HL-60 (cell line): ENCODE measurements at regions not wholly inside any gene's neighbourhood (a gene's known extent, or its start where the extent isn't known, plus 50 kb on each side); places are given as distances from the start of the nearest gene placed in this dataset.

Experiments
- DNase-seq, 2 experiments: peaks; one replicate each; pipeline ENCODE4 v3.0.0-alpha.2; 2010 to 2020; ENCODE audit warnings: low read depth in 1 of 2, low spot score in 1 of 2
- H3K27ac ChIP-seq: fragments of 250-450 bp; sonication (Bioruptor Pico); replicated peaks from 2 replicates; pipeline ENCODE4 v1.5.1; 2020; ENCODE audit warnings: mild to moderate bottlenecking, moderate library complexity
- H3K27me3 ChIP-seq: fragments of 250-450 bp; sonication (Bioruptor Pico); 2 replicates; pipeline ENCODE4 v1.5.1; 2021; ENCODE audit warnings: mild to moderate bottlenecking, moderate library complexity; ENCODE audit not compliant: insufficient read depth, poor library complexity, severe bottlenecking
- H3K4me3 ChIP-seq: replicated peaks from 2 replicates; pipeline ENCODE4 v1.5.1; 2011; ENCODE audit warnings: mild to moderate bottlenecking, control low read depth, low read length; ENCODE audit not compliant: insufficient read depth
- CTCF ChIP-seq: IDR thresholded peaks from one replicate; pipeline ENCODE4 v1.5.1; 2011; ENCODE audit warnings: low read length, control low read depth, inconsistent platforms; ENCODE audit not compliant: insufficient read depth
- GABPA ChIP-seq: IDR thresholded peaks from 2 replicates; pipeline ENCODE4 v1.6.1; 2012; ENCODE audit warnings: low read depth
- POLR2AphosphoS5 ChIP-seq: IDR thresholded peaks from 2 replicates; pipeline ENCODE4 v1.6.1; 2012; ENCODE audit warnings: low read depth
- REST ChIP-seq: IDR thresholded peaks from 2 replicates; pipeline ENCODE4 v1.6.1; 2012; ENCODE audit warnings: low read depth; ENCODE audit not compliant: insufficient replicate concordance
- SPI1 ChIP-seq: IDR thresholded peaks from 2 replicates; pipeline ENCODE4 v1.6.1; 2012; ENCODE audit warnings: low read depth, mild to moderate bottlenecking, borderline replicate concordance

GRCh38 chr5:74326571-74327338 lies 313.8 kb downstream of the ENC1 start:
- H3K4me3 ChIP-seq: no peak overlapping the region
- H3K27ac ChIP-seq: no peak overlapping the region
- DNase-seq: peak; percentile 31 to 60
- TF ChIP-seq POLR2AphosphoS5: peak; percentile 53; the same call in 1 of the 2 replicates
- TF ChIP-seq SPI1: no peak; the same call in 1 of the 2 replicates
- TF ChIP-seq REST: no peak
- no peaks in the 10 kb centered on the region for H3K27me3 ChIP-seq

GRCh38 chr5:74325866-74326265 lies 314.7 kb downstream of the ENC1 start:
- DNase-seq: no peak
- no peak overlapping the region for H3K27ac ChIP-seq
- TF ChIP-seq GABPA (no peak), REST (no peak), CTCF (no peak), POLR2AphosphoS5 (no peak), SPI1 (no peak)
- no peaks in the 10 kb centered on the region for H3K27me3 ChIP-seq
- H3K4me3 ChIP-seq: no peak overlapping the region

GRCh38 chr5:74324556-74324955 lies 316.0 kb downstream of the ENC1 start:
- no peak overlapping the region for H3K4me3 ChIP-seq
- TF ChIP-seq POLR2AphosphoS5: no peak
- no peak for TF ChIP-seq SPI1
- TF ChIP-seq GABPA: no peak
- TF ChIP-seq CTCF: no peak
- no peak for TF ChIP-seq REST
- H3K27ac ChIP-seq: no peak overlapping the region
- DNase-seq: no peak
- no peaks in the 10 kb centered on the region for H3K27me3 ChIP-seq
